Endothelial cell of umbilical vein (primary cell): ENCODE measurements at regions not wholly inside any gene's neighbourhood (a gene's known extent, or its start where the extent isn't known, plus 50 kb on each side); places are given as distances from the start of the nearest gene placed in this dataset.

ENCODE experiments used
- BruUV-seq: library from RNA; stranded (reverse); fragments of 400-500 nt; replicated peaks from 2 replicates; lab custom pipeline; 2021; lab: Mats Ljungman, UMichigan
- CTCF ChIA-PET: fragments of 300-600, 350-600 bp; sonication (Branson Sonifier 250); formaldehyde crosslinking; loops from one replicate; lab custom pipeline; 2021; ENCODE audit warnings: antibody characterized with exemption, inconsistent platforms; lab: Charles Lee
- POLR2A ChIA-PET: fragments of 300-600, 350-600 bp; sonication (Branson Sonifier 250); formaldehyde crosslinking; loops from one replicate; lab custom pipeline; 2021; ENCODE audit warnings: antibody characterized with exemption, inconsistent platforms; lab: Charles Lee
- DNase-seq: peaks from one replicate; pipeline ENCODE4 v3.0.0-alpha.2; 2011; ENCODE audit warnings: low read depth, low spot score
- FAIRE-seq: peaks from 2 replicates; lab custom pipeline; 2011; peaks lifted over from hg19 to GRCh38; lab: Jason Lieb, UNC
- H2AFZ ChIP-seq: 2 replicates; pipeline ENCODE4 v1.6.0; 2012; ENCODE audit warnings: low read depth, low read length, control low read depth, inconsistent platforms
- H3K27ac ChIP-seq: 2 replicates; pipeline ENCODE4 v1.5.1; 2011; ENCODE audit warnings: low read depth, mild to moderate bottlenecking, control low read depth, low read length, moderate library complexity; ENCODE audit not compliant: insufficient read depth
- H3K27me3 ChIP-seq, 2 experiments: 2 replicates each; pipeline versions ENCODE4 v1.6.0 to v1.6.1; 2011; ENCODE audit warnings: low read length in 2 of 2, mixed read lengths in 1 of 2; ENCODE audit not compliant: control insufficient read depth in 2 of 2, insufficient read depth in 2 of 2
- H3K36me3 ChIP-seq, 2 experiments: 2 replicates in 1 of 2; 3 replicates in 1 of 2; pipeline ENCODE4 v1.5.1; 2011; ENCODE audit warnings: low read length in 2 of 2, mild to moderate bottlenecking in 1 of 2, moderate library complexity in 1 of 2; ENCODE audit not compliant: control insufficient read depth in 2 of 2, insufficient read depth in 2 of 2; ENCODE audit errors: extremely low read depth in 1 of 2
- H3K4me1 ChIP-seq: 3 replicates; pipeline ENCODE4 v1.5.1; 2011; ENCODE audit warnings: mild to moderate bottlenecking, low read length; ENCODE audit not compliant: control insufficient read depth, insufficient read depth; ENCODE audit errors: extremely low read depth
- H3K4me2 ChIP-seq: 2 replicates; pipeline ENCODE4 v1.6.1; 2011; ENCODE audit warnings: low read length, control low read depth, mixed read lengths; ENCODE audit not compliant: insufficient read depth
- H3K4me3 ChIP-seq, 3 experiments: fragments of 200-600 bp in 1 of 3; sonication (generic), shearing (Covaris generic) in 1 of 3; replicated peaks in 1 of 3; 2 replicates each; pipeline ENCODE4 v1.5.1; 2011 to 2016; ENCODE audit warnings: control low read depth in 3 of 3, low read length in 3 of 3, mild to moderate bottlenecking in 2 of 3, inconsistent platforms in 1 of 3, low read depth in 1 of 3, moderate library complexity in 1 of 3; ENCODE audit not compliant: insufficient read depth in 1 of 3
- H3K79me2 ChIP-seq: 2 replicates; pipeline ENCODE4 v1.6.0; 2012; ENCODE audit warnings: low read length, inconsistent platforms; ENCODE audit not compliant: control insufficient read depth, insufficient read depth
- H3K9ac ChIP-seq: replicated peaks from 2 replicates; pipeline ENCODE3; 2011; ENCODE audit warnings: low read length, control low read depth; ENCODE audit not compliant: insufficient read depth; ENCODE audit errors: extremely low read depth
- H3K9me1 ChIP-seq: replicated peaks from 3 replicates; pipeline ENCODE4 v1.6.0; 2011; ENCODE audit warnings: mild to moderate bottlenecking, low read length; ENCODE audit not compliant: control insufficient read depth, insufficient read depth; ENCODE audit errors: extremely low read depth
- H3K9me3 ChIP-seq: replicated peaks from 2 replicates; pipeline ENCODE4 v1.5.1; 2012; ENCODE audit warnings: low read length, inconsistent platforms; ENCODE audit not compliant: control insufficient read depth, insufficient read depth
- H4K20me1 ChIP-seq: replicated peaks from 2 replicates; pipeline ENCODE3; 2011; ENCODE audit warnings: mild to moderate bottlenecking, low read length; ENCODE audit not compliant: control insufficient read depth, insufficient read depth; ENCODE audit errors: extremely low read depth
- EZH2 ChIP-seq: IDR thresholded peaks from 2 replicates; pipeline ENCODE4 v1.6.1; 2012; ENCODE audit warnings: borderline replicate concordance, low read depth, mild to moderate bottlenecking, moderate library complexity, low read length, inconsistent platforms; ENCODE audit not compliant: severe bottlenecking
- FOS ChIP-seq: IDR thresholded peaks from 2 replicates; pipeline ENCODE4 v1.6.1; 2011; ENCODE audit warnings: mild to moderate bottlenecking, low read length, moderate library complexity, borderline replicate concordance; ENCODE audit not compliant: insufficient read depth
- GATA2 ChIP-seq: IDR thresholded peaks from 2 replicates; pipeline ENCODE4 v1.7.0; 2011; ENCODE audit warnings: low read depth, mild to moderate bottlenecking, moderate library complexity, mixed read lengths, low read length; ENCODE audit not compliant: insufficient read length, insufficient read depth
- JUN ChIP-seq: IDR thresholded peaks from 2 replicates; pipeline ENCODE4 v1.6.1; 2011; ENCODE audit warnings: borderline replicate concordance, low read depth; ENCODE audit not compliant: insufficient read length, insufficient read depth
- MYC ChIP-seq: IDR thresholded peaks from one replicate; pipeline ENCODE4 v1.6.1; 2011; ENCODE audit warnings: mild to moderate bottlenecking, low read depth, low read length
- POLR2A ChIP-seq: IDR thresholded peaks from 2 replicates; pipeline ENCODE4 v1.6.1; 2012; ENCODE audit warnings: low read depth, mild to moderate bottlenecking, control low read depth, low read length
- POLR2AphosphoS5 ChIP-seq: IDR thresholded peaks from 2 replicates; pipeline ENCODE4 v1.6.1; 2012; ENCODE audit warnings: low read depth, mild to moderate bottlenecking, control low read depth, low read length, moderate library complexity; ENCODE audit not compliant: insufficient read depth
- dilution Hi-C: fragments of 300-500 bp; cut with MboI; formaldehyde crosslinking; loops from one replicate; pipeline ENCODE4 v1.15.0; 2019; ENCODE audit warnings: low sequenced_read_pairs; ENCODE audit not compliant: extremely low pct_ligation_motif_present
- intact Hi-C: fragments of 100-400 bp; cut with micrococcal nuclease; formaldehyde crosslinking; loops from one replicate; pipeline ENCODE4 v1.10.0; 2022
- TF ChIP-seq, protein P1 (sequence below), 2 donors: IDR thresholded peaks; 1 replicate in 1 of 2; 2 replicates in 1 of 2; pipeline ENCODE4 v1.5.1; 2011; ENCODE audit warnings: low read length in 2 of 2, mild to moderate bottlenecking in 2 of 2, moderate library complexity in 2 of 2, control low read depth in 1 of 2, inconsistent platforms in 1 of 2, low read depth in 1 of 2; ENCODE audit not compliant: insufficient read depth in 1 of 2; ENCODE audit errors: extremely low read depth in 1 of 2
- TF ChIP-seq, protein P2 (sequence below): IDR thresholded peaks from 2 replicates; pipeline ENCODE4 v1.6.1; 2011; ENCODE audit not compliant: insufficient read depth, insufficient read length

DNA sequence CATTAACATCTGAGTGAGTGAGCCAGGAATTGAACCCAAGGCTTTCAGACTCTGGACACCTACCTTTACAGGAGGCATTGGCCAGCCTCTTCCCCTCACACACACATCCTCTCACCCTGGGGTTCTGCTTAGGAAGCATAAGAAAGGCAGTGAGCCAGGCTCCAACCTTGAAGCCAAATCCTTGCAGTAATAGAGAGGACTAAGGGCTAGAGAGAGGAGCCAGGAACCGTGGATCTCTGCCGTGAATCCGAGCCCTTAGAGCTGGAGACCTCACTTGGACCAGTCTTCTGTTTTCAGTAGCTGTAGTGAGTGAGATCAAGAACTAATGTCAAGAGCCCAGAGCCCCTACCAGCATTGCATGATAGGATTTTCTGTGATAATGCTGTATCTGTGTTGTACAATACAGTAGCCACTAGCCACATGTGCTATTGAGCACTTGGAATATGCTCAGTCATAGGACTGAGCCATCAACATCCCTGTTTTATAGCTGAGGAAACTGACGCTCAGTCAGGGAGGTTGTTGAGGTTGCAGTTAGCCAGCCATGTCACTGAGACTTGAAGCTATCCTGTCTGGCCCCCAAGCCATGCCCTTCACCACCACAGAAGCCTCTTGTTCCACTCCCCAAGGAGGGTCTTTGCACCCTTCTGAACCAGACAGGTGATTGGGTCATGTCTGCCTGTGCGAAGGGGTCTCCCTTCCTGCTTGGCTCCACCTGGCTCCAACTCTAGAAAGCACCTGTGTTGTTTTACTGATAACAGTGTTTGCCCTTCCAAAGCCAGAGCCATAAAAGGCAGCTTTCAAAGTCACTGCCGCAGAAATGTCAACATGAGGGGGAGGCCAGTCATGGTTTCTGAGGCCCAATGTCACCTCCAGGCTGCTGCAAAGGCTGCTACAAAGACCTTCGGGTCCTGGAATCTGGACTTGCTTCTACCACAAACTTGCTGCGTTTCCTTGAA lies 101.1 kb upstream of the JUN start:
- POLR2A ChIA-PET, result no interaction called here
- intact Hi-C loops, result loop anchor here (1.0 to 10.0 kb wide), 5 partner anchors 8 to 712 kb away; no protein-coding TSS in a partner anchor

More for the DNA sequence above, 101.1 kb upstream of the JUN start:
- no peaks in the 10 kb centered on the region for H3K27me3 ChIP-seq
- FAIRE-seq, result peak; percentile 54
- H3K79me2 ChIP-seq, result no peaks in the 10 kb centered on the region
- no peaks in the 10 kb centered on the region for H3K36me3 ChIP-seq
- H4K20me1 ChIP-seq, result no peaks in the 10 kb centered on the region
- dilution Hi-C loops, result no loop called here
- no peak for TF ChIP-seq JUN
- TF ChIP-seq POLR2A, result no peak
- no peak for TF ChIP-seq MYC
- TF ChIP-seq GATA2, result no peak
- no peak for TF ChIP-seq FOS
- no peak for TF ChIP-seq POLR2AphosphoS5
- TF ChIP-seq, protein P1, sequence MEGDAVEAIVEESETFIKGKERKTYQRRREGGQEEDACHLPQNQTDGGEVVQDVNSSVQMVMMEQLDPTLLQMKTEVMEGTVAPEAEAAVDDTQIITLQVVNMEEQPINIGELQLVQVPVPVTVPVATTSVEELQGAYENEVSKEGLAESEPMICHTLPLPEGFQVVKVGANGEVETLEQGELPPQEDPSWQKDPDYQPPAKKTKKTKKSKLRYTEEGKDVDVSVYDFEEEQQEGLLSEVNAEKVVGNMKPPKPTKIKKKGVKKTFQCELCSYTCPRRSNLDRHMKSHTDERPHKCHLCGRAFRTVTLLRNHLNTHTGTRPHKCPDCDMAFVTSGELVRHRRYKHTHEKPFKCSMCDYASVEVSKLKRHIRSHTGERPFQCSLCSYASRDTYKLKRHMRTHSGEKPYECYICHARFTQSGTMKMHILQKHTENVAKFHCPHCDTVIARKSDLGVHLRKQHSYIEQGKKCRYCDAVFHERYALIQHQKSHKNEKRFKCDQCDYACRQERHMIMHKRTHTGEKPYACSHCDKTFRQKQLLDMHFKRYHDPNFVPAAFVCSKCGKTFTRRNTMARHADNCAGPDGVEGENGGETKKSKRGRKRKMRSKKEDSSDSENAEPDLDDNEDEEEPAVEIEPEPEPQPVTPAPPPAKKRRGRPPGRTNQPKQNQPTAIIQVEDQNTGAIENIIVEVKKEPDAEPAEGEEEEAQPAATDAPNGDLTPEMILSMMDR (IDR thresholded peaks at IDR 0.05; ENCODE audit: extremely low read depth in 1 of 2, insufficient read depth in 1 of 2, low read depth in 1 of 2, low read length in 2 of 2), result no peak
- TF ChIP-seq EZH2, result no peak
- TF ChIP-seq, protein P2, sequence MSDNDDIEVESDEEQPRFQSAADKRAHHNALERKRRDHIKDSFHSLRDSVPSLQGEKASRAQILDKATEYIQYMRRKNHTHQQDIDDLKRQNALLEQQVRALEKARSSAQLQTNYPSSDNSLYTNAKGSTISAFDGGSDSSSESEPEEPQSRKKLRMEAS, result no peak
- CTCF ChIA-PET, result interaction anchor here (0.7 to 3.0 kb wide), 8 partner anchors 9 to 874 kb away, joined by 3 to 13 read pairs (median 4); no protein-coding TSS in a partner anchor
- no peaks in the 10 kb centered on the region for H3K9me3 ChIP-seq
- H3K4me3 ChIP-seq, result no peak overlapping the region
- peak overlapping the region; percentile 5 for H2AFZ ChIP-seq
- H3K9ac ChIP-seq, result peak overlapping the region; percentile 67
- peaks cover 52% of the 10 kb centered on the region for H3K4me1 ChIP-seq
- DNase-seq, result peak; percentile 55
- H3K9me1 ChIP-seq, result no peaks in the 10 kb centered on the region
- no peak overlapping the region for H3K4me2 ChIP-seq
- peak overlapping the region; percentile 99 for H3K27ac ChIP-seq
- BruUV-seq, result no TSS peak
